Muscle layer of colon (tissue), 2 donors: ENCODE measurements at regions not wholly inside any gene's neighbourhood (a gene's known extent, or its start where the extent isn't known, plus 50 kb on each side); places are given as distances from the start of the nearest gene placed in this dataset.

Source experiments
- H3K27ac ChIP-seq: one replicate; pipeline ENCODE4 v1.7.0; 2013; ENCODE audit warnings: low read depth, mild to moderate bottlenecking, low read length, moderate library complexity
- H3K27me3 ChIP-seq, 2 donors: one replicate each; pipeline ENCODE4 v1.7.0; 2013; ENCODE audit warnings: low read length in 2 of 2, mild to moderate bottlenecking in 2 of 2; ENCODE audit not compliant: insufficient read depth in 2 of 2, control insufficient read depth in 1 of 2
- H3K36me3 ChIP-seq: one replicate; pipeline ENCODE4 v1.7.0; 2013; ENCODE audit warnings: mild to moderate bottlenecking, low read length; ENCODE audit not compliant: insufficient read depth
- H3K4me1 ChIP-seq: one replicate; pipeline ENCODE4 v1.7.0; 2013; ENCODE audit warnings: mild to moderate bottlenecking, low read length; ENCODE audit not compliant: insufficient read depth
- H3K4me3 ChIP-seq, 2 donors: one replicate each; pipeline ENCODE4 v1.7.0; 2013; ENCODE audit warnings: low read length in 2 of 2, low read depth in 1 of 2, mild to moderate bottlenecking in 1 of 2, moderate library complexity in 1 of 2
- H3K9ac ChIP-seq: one replicate; pipeline ENCODE4 v1.7.0; 2013; ENCODE audit warnings: low read length
- H3K9me3 ChIP-seq: one replicate; pipeline ENCODE4 v1.7.0; 2013; ENCODE audit warnings: mild to moderate bottlenecking, low read length
- donor health status: abdominal sarcoma.
- donor health status: Adenocarcinoma of cecum.

GRCh38 chr14:97866664-97867063, 1069.5 kb downstream of the VRK1 start:
- Histone ChIP-seq H3K4me3 (no peak overlapping the region), H3K27ac (no peak overlapping the region), H3K9ac (no peak overlapping the region), H3K27me3 (no peaks in the 10 kb centered on the region), H3K9me3 (no peaks in the 10 kb centered on the region), H3K4me1 (no peaks in the 10 kb centered on the region), H3K36me3 (no peaks in the 10 kb centered on the region)

DNA sequence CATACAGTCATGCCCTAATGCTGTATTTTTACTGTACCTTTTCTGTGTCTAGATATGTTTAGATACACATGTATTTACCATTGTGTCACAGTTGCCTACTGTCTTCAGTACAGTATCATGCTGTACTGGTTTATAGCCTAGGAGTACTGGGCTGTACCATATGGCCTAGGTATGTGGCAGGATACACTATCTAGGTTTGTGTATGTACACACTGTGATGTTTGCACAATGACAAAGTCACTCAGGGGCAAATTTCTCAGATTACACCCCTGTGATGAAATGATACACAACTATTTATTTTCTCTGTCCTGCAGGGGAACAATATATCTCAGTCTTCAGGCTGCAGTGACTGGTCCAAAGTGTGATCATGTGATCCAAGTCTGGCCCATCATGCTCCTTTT, 1076.1 kb downstream of the VRK1 start:
- Histone ChIP-seq H3K9ac (no peak overlapping the region), H3K4me3 (no peak overlapping the region), H3K27me3 (no peaks in the 10 kb centered on the region), H3K4me1 (peaks cover 5% of the 10 kb centered on the region), H3K27ac (no peak overlapping the region), H3K9me3 (no peaks in the 10 kb centered on the region), H3K36me3 (no peaks in the 10 kb centered on the region)

- Histone ChIP-seq H3K9ac (no peak overlapping the region), H3K4me3 (no peak overlapping the region), H3K4me1 (peaks cover 15% of the 10 kb centered on the region), H3K27me3 (no peaks in the 10 kb centered on the region), H3K27ac (no peak overlapping the region), H3K9me3 (no peaks in the 10 kb centered on the region), H3K36me3 (no peaks in the 10 kb centered on the region)
Observed at GRCh38 chr14:97874394-97874793, 1077.2 kb downstream of the VRK1 start.

DNA sequence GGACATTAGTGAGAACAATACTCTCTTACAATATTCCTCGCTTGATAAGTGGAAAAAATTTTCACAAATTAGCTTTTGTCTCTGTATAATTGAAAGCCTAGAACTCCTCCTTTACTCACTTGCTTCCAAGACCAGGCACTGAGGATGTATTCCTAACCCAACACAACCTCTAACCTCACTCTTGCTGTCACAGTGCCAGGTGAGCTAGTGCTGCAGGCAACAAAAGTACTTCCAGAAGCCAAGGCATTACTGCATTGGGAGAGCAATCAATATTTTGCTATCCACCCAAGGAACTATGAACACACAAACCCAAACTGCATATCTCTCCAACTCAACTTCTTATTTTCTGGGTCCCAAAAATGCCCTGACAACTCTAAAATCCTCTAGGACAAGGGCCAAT, 1081.0 kb downstream of the VRK1 start:
- no peaks in the 10 kb centered on the region for H3K27me3 ChIP-seq
- peaks cover 15% of the 10 kb centered on the region for H3K4me1 ChIP-seq
- no peak overlapping the region for H3K27ac ChIP-seq
- H3K4me3 ChIP-seq = no peak overlapping the region
- no peaks in the 10 kb centered on the region for H3K9me3 ChIP-seq
- H3K9ac ChIP-seq = no peak overlapping the region
- H3K36me3 ChIP-seq = no peaks in the 10 kb centered on the region

- no peaks in the 10 kb centered on the region for H3K9me3 ChIP-seq
- H3K9ac ChIP-seq = no peak overlapping the region
- no peak overlapping the region for H3K4me3 ChIP-seq
- H3K4me1 ChIP-seq = peaks cover 15% of the 10 kb centered on the region
- H3K27me3 ChIP-seq = no peaks in the 10 kb centered on the region
- no peaks in the 10 kb centered on the region for H3K36me3 ChIP-seq
- H3K27ac ChIP-seq = no peak overlapping the region
Observed at GRCh38 chr14:97878727-97879126, 1081.5 kb downstream of the VRK1 start.

GRCh38 chr14:97887690-97888089, 1090.5 kb downstream of the VRK1 start:
- Histone ChIP-seq H3K9me3 (no peaks in the 10 kb centered on the region), H3K4me1 (peaks cover 7% of the 10 kb centered on the region), H3K27ac (no peak overlapping the region), H3K9ac (no peak overlapping the region), H3K36me3 (no peaks in the 10 kb centered on the region), H3K4me3 (no peak overlapping the region), H3K27me3 (no peaks in the 10 kb centered on the region)

GRCh38 chr14:97888331-97888730, 1091.1 kb downstream of the VRK1 start:
- Histone ChIP-seq H3K9me3 (no peaks in the 10 kb centered on the region), H3K4me1 (peaks cover 7% of the 10 kb centered on the region), H3K27ac (no peak overlapping the region), H3K4me3 (no peak overlapping the region), H3K9ac (no peak overlapping the region), H3K27me3 (no peaks in the 10 kb centered on the region), H3K36me3 (no peaks in the 10 kb centered on the region)

DNA sequence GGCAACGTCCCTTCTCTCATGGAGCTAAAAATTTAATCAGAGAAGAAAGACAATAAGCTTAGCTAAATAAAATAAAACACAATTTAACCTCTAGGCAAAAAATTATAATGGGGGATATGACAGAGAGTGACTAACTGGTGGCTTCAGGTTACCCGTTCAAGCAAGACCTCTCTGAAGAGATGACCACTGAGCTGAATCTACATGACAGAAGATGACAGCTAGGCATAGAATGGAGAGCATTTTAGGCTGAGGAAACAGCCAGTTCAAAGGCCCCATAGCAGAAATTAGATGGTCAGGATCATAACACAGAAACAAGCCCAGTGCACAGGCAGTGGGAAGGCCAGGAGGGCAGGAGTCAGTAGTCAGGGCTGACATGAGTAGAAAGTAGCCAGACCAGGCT, 1094.3 kb downstream of the VRK1 start:
- Histone ChIP-seq H3K9ac (no peak overlapping the region), H3K27me3 (no peaks in the 10 kb centered on the region)

GRCh38 chr14:97894552-97894951, 1097.4 kb downstream of the VRK1 start:
- no peak overlapping the region for H3K9ac ChIP-seq
- no peak overlapping the region for H3K27ac ChIP-seq
- no peaks in the 10 kb centered on the region for H3K27me3 ChIP-seq
- no peak overlapping the region for H3K4me3 ChIP-seq
- H3K9me3 ChIP-seq = no peaks in the 10 kb centered on the region
- H3K4me1 ChIP-seq = peaks cover 7% of the 10 kb centered on the region
- H3K36me3 ChIP-seq = no peaks in the 10 kb centered on the region

More for the DNA sequence above, 1094.3 kb downstream of the VRK1 start:
- Histone ChIP-seq H3K4me1 (peaks cover 7% of the 10 kb centered on the region), H3K27ac (no peak overlapping the region), H3K4me3 (no peak overlapping the region), H3K36me3 (no peaks in the 10 kb centered on the region), H3K9me3 (no peaks in the 10 kb centered on the region)

DNA sequence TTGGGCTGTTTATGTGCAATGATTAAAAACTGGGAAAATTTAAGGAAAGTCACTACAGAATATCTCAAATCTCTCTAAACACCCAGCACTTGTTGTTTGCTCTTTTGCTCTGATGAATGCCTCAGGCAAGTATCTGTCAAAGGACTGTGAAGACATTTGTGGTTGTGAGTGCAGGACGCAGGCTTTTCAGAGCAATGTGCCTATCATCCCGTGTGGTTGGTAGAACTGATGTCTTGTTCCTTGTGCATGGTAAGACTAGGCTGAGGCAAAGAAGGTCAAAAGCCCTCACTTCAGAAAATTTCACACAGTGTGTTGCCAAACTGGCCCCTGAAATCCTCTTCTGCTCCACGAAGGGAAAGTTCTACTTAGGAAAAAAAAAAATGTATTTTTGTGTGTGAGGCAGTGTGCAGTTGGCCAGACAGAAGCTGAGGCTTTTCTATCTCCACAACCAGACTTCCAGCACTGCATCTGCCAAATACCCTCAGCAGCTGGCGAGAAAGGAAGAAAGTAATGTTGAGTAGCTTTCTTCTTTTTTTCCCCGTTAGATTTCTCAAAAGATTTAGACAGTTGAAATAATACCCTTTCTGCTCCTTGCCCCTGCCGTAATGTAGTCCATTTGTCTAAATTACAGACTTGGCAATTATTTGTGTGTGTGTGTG, 1103.1 kb downstream of the VRK1 start:
- no peaks in the 10 kb centered on the region for H3K9me3 ChIP-seq
- H3K27me3 ChIP-seq = no peaks in the 10 kb centered on the region

DNA sequence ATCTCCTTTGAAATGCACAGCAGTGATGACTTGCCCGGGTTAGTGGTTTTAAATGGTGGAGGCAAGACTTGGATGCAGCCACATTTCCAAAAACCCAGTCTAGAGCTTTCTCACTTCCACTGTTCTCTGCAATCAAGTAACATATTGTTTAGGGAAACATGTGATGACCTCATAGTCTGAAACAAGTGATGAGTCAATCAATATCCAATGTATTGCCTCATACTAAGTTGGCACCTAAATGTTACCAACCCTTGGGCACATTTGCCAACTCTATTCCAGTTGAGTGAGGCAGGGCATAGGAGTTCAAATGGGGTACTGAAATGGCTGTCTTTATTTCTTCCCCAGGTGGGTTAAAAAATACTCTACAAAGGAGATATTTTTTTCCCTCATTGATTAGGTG, 1105.4 kb downstream of the VRK1 start:
- H3K4me1 ChIP-seq = no peaks in the 10 kb centered on the region
- H3K36me3 ChIP-seq = no peaks in the 10 kb centered on the region
- H3K27ac ChIP-seq = no peak overlapping the region
- H3K9me3 ChIP-seq = no peaks in the 10 kb centered on the region
- H3K9ac ChIP-seq = no peak overlapping the region
- no peaks in the 10 kb centered on the region for H3K27me3 ChIP-seq
- H3K4me3 ChIP-seq = no peak overlapping the region

More for the DNA sequence above, 1103.1 kb downstream of the VRK1 start:
- Histone ChIP-seq H3K36me3 (no peaks in the 10 kb centered on the region), H3K27ac (no peak overlapping the region), H3K9ac (no peak overlapping the region), H3K4me3 (no peak overlapping the region), H3K4me1 (no peaks in the 10 kb centered on the region)

DNA sequence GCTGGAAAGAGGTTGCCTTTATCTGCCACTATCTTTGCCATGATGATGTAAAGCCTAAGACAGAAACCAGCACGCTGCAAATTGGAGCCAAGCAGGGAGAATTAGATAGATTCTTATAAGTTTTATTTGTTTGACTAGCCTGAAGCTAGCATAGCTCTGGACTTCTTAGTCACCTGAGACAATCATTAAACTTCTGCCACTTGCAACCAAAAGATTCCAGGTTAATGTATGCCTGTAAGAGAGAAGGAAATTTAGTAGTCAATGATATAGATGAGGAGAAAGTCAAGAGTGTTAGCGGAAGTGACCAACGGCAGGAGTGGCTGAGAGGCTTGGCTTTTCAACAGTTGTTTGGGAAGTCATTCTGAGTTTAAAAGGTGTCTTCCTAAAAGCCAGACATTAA, 1106.6 kb downstream of the VRK1 start:
- H3K4me1 ChIP-seq = no peaks in the 10 kb centered on the region
- no peaks in the 10 kb centered on the region for H3K9me3 ChIP-seq
- no peak overlapping the region for H3K9ac ChIP-seq
- H3K27ac ChIP-seq = no peak overlapping the region
- H3K27me3 ChIP-seq = no peaks in the 10 kb centered on the region
- H3K36me3 ChIP-seq = no peaks in the 10 kb centered on the region
- H3K4me3 ChIP-seq = no peak overlapping the region
